Endothelial cell of umbilical vein (primary cell): ENCODE measurements at regions not wholly inside any gene's neighbourhood (a gene's known extent, or its start where the extent isn't known, plus 50 kb on each side); places are given as distances from the start of the nearest gene placed in this dataset.

Experiments used
- BruUV-seq: library from RNA; stranded (reverse); fragments of 400-500 nt; replicated peaks from 2 replicates; lab custom pipeline; 2021; lab: Mats Ljungman, UMichigan
- CTCF ChIA-PET: fragments of 300-600, 350-600 bp; sonication (Branson Sonifier 250); formaldehyde crosslinking; loops from one replicate; lab custom pipeline; 2021; ENCODE audit warnings: antibody characterized with exemption, inconsistent platforms; lab: Charles Lee
- POLR2A ChIA-PET: fragments of 300-600, 350-600 bp; sonication (Branson Sonifier 250); formaldehyde crosslinking; loops from one replicate; lab custom pipeline; 2021; ENCODE audit warnings: antibody characterized with exemption, inconsistent platforms; lab: Charles Lee
- DNase-seq: peaks from one replicate; pipeline ENCODE4 v3.0.0-alpha.2; 2011; ENCODE audit warnings: low read depth, low spot score
- FAIRE-seq: peaks from 2 replicates; lab custom pipeline; 2011; peaks lifted over from hg19 to GRCh38; lab: Jason Lieb, UNC
- H2AFZ ChIP-seq: 2 replicates; pipeline ENCODE4 v1.6.0; 2012; ENCODE audit warnings: low read depth, low read length, control low read depth, inconsistent platforms
- H3K27ac ChIP-seq: 2 replicates; pipeline ENCODE4 v1.5.1; 2011; ENCODE audit warnings: low read depth, mild to moderate bottlenecking, control low read depth, low read length, moderate library complexity; ENCODE audit not compliant: insufficient read depth
- H3K27me3 ChIP-seq, 2 experiments: 2 replicates each; pipeline versions ENCODE4 v1.6.0 to v1.6.1; 2011; ENCODE audit warnings: low read length in 2 of 2, mixed read lengths in 1 of 2; ENCODE audit not compliant: control insufficient read depth in 2 of 2, insufficient read depth in 2 of 2
- H3K36me3 ChIP-seq, 2 experiments: 2 replicates in 1 of 2; 3 replicates in 1 of 2; pipeline ENCODE4 v1.5.1; 2011; ENCODE audit warnings: low read length in 2 of 2, mild to moderate bottlenecking in 1 of 2, moderate library complexity in 1 of 2; ENCODE audit not compliant: control insufficient read depth in 2 of 2, insufficient read depth in 2 of 2; ENCODE audit errors: extremely low read depth in 1 of 2
- H3K4me1 ChIP-seq: 3 replicates; pipeline ENCODE4 v1.5.1; 2011; ENCODE audit warnings: mild to moderate bottlenecking, low read length; ENCODE audit not compliant: control insufficient read depth, insufficient read depth; ENCODE audit errors: extremely low read depth
- H3K4me2 ChIP-seq: 2 replicates; pipeline ENCODE4 v1.6.1; 2011; ENCODE audit warnings: low read length, control low read depth, mixed read lengths; ENCODE audit not compliant: insufficient read depth
- H3K4me3 ChIP-seq, 3 experiments: fragments of 200-600 bp in 1 of 3; sonication (generic), shearing (Covaris generic) in 1 of 3; replicated peaks in 1 of 3; 2 replicates each; pipeline ENCODE4 v1.5.1; 2011 to 2016; ENCODE audit warnings: control low read depth in 3 of 3, low read length in 3 of 3, mild to moderate bottlenecking in 2 of 3, inconsistent platforms in 1 of 3, low read depth in 1 of 3, moderate library complexity in 1 of 3; ENCODE audit not compliant: insufficient read depth in 1 of 3
- H3K79me2 ChIP-seq: 2 replicates; pipeline ENCODE4 v1.6.0; 2012; ENCODE audit warnings: low read length, inconsistent platforms; ENCODE audit not compliant: control insufficient read depth, insufficient read depth
- H3K9ac ChIP-seq: replicated peaks from 2 replicates; pipeline ENCODE3; 2011; ENCODE audit warnings: low read length, control low read depth; ENCODE audit not compliant: insufficient read depth; ENCODE audit errors: extremely low read depth
- H3K9me1 ChIP-seq: replicated peaks from 3 replicates; pipeline ENCODE4 v1.6.0; 2011; ENCODE audit warnings: mild to moderate bottlenecking, low read length; ENCODE audit not compliant: control insufficient read depth, insufficient read depth; ENCODE audit errors: extremely low read depth
- H3K9me3 ChIP-seq: replicated peaks from 2 replicates; pipeline ENCODE4 v1.5.1; 2012; ENCODE audit warnings: low read length, inconsistent platforms; ENCODE audit not compliant: control insufficient read depth, insufficient read depth
- H4K20me1 ChIP-seq: replicated peaks from 2 replicates; pipeline ENCODE3; 2011; ENCODE audit warnings: mild to moderate bottlenecking, low read length; ENCODE audit not compliant: control insufficient read depth, insufficient read depth; ENCODE audit errors: extremely low read depth
- CTCF ChIP-seq, 2 donors: IDR thresholded peaks; 1 replicate in 1 of 2; 2 replicates in 1 of 2; pipeline ENCODE4 v1.5.1; 2011; ENCODE audit warnings: low read length in 2 of 2, mild to moderate bottlenecking in 2 of 2, moderate library complexity in 2 of 2, control low read depth in 1 of 2, inconsistent platforms in 1 of 2, low read depth in 1 of 2; ENCODE audit not compliant: insufficient read depth in 1 of 2; ENCODE audit errors: extremely low read depth in 1 of 2
- EZH2 ChIP-seq: IDR thresholded peaks from 2 replicates; pipeline ENCODE4 v1.6.1; 2012; ENCODE audit warnings: borderline replicate concordance, low read depth, mild to moderate bottlenecking, moderate library complexity, low read length, inconsistent platforms; ENCODE audit not compliant: severe bottlenecking
- FOS ChIP-seq: IDR thresholded peaks from 2 replicates; pipeline ENCODE4 v1.6.1; 2011; ENCODE audit warnings: mild to moderate bottlenecking, low read length, moderate library complexity, borderline replicate concordance; ENCODE audit not compliant: insufficient read depth
- GATA2 ChIP-seq: IDR thresholded peaks from 2 replicates; pipeline ENCODE4 v1.7.0; 2011; ENCODE audit warnings: low read depth, mild to moderate bottlenecking, moderate library complexity, mixed read lengths, low read length; ENCODE audit not compliant: insufficient read length, insufficient read depth
- JUN ChIP-seq: IDR thresholded peaks from 2 replicates; pipeline ENCODE4 v1.6.1; 2011; ENCODE audit warnings: borderline replicate concordance, low read depth; ENCODE audit not compliant: insufficient read length, insufficient read depth
- MYC ChIP-seq: IDR thresholded peaks from one replicate; pipeline ENCODE4 v1.6.1; 2011; ENCODE audit warnings: mild to moderate bottlenecking, low read depth, low read length
- POLR2A ChIP-seq: IDR thresholded peaks from 2 replicates; pipeline ENCODE4 v1.6.1; 2012; ENCODE audit warnings: low read depth, mild to moderate bottlenecking, control low read depth, low read length
- POLR2AphosphoS5 ChIP-seq: IDR thresholded peaks from 2 replicates; pipeline ENCODE4 v1.6.1; 2012; ENCODE audit warnings: low read depth, mild to moderate bottlenecking, control low read depth, low read length, moderate library complexity; ENCODE audit not compliant: insufficient read depth
- dilution Hi-C: fragments of 300-500 bp; cut with MboI; formaldehyde crosslinking; loops from one replicate; pipeline ENCODE4 v1.15.0; 2019; ENCODE audit warnings: low sequenced_read_pairs; ENCODE audit not compliant: extremely low pct_ligation_motif_present
- intact Hi-C: fragments of 100-400 bp; cut with micrococcal nuclease; formaldehyde crosslinking; loops from one replicate; pipeline ENCODE4 v1.10.0; 2022
- TF ChIP-seq, protein P1 (sequence below): IDR thresholded peaks from 2 replicates; pipeline ENCODE4 v1.6.1; 2011; ENCODE audit not compliant: insufficient read depth, insufficient read length

GRCh38 chr10:90614631-90615030, 243.2 kb downstream of the HTR7 start:
- Histone ChIP-seq H3K27me3 (no peaks in the 10 kb centered on the region), H2AFZ (no peak overlapping the region), H3K9me3 (no peaks in the 10 kb centered on the region), H3K27ac (no peak overlapping the region), H3K79me2 (no peaks in the 10 kb centered on the region), H3K9me1 (no peaks in the 10 kb centered on the region), H3K4me1 (no peaks in the 10 kb centered on the region), H3K4me3 (no peak overlapping the region), H3K4me2 (no peak overlapping the region), H4K20me1 (no peaks in the 10 kb centered on the region), H3K9ac (no peak overlapping the region), H3K36me3 (no peaks in the 10 kb centered on the region)
- dilution Hi-C loops (no loop called here), intact Hi-C loops (no loop called here)
- CTCF ChIA-PET: interaction anchor here (1.3 kb wide), 1 partner anchor 12 kb away, joined by 3 read pairs; no protein-coding TSS in a partner anchor
- BruUV-seq: no TSS peak
- TF ChIP-seq, protein P1, sequence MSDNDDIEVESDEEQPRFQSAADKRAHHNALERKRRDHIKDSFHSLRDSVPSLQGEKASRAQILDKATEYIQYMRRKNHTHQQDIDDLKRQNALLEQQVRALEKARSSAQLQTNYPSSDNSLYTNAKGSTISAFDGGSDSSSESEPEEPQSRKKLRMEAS: no peak
- TF ChIP-seq POLR2AphosphoS5 (no peak), POLR2A (no peak), GATA2 (no peak), FOS (no peak), JUN (no peak), CTCF (IDR thresholded peaks at IDR 0.05; ENCODE audit: extremely low read depth in 1 of 2, insufficient read depth in 1 of 2, low read depth in 1 of 2, low read length in 2 of 2) (no peak), MYC (no peak), EZH2 (no peak)
- DNase-seq (no peak), FAIRE-seq (no peak)
- POLR2A ChIA-PET: no interaction called here
